GM12865 (cell line): ENCODE measurements at regions not wholly inside any gene's neighbourhood (a gene's known extent, or its start where the extent isn't known, plus 50 kb on each side); places are given as distances from the start of the nearest gene placed in this dataset.

Experiments used
- DNase-seq: peaks from one replicate; pipeline ENCODE4 v3.0.0; 2010; ENCODE audit warnings: low read depth
- H3K4me3 ChIP-seq: 2 replicates; pipeline ENCODE4 v1.5.1; 2011; ENCODE audit warnings: mild to moderate bottlenecking, low read depth, low read length, control low read depth
- TF ChIP-seq, protein P1 (sequence below): IDR thresholded peaks from 2 replicates; pipeline ENCODE4 v1.5.1; 2011; ENCODE audit warnings: low read length, control low read depth, low read depth, inconsistent platforms; ENCODE audit not compliant: insufficient read depth; ENCODE audit errors: missing control alignments

DNA sequence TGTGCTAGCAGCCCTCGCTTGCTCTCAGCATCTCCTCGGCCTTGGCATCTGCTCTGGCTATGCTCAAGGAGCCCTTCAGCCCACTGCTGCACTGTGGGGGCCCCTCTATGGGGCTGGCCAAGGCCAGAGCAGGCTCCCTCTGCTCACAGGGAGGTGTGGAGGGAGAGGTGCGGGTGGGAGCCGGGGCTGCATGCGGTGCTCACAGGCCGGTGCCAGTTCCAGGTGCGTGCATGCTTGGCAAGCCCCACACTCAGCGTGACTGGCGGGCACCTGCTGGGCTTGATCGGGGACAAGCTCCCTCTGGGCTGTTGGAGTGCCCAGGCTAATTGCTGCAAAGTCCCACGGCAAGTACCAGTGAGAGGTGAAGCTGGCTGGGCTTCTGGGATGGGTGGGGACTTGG is 170.5 kb downstream of the TRIM36 start:
- TF ChIP-seq, protein P1, sequence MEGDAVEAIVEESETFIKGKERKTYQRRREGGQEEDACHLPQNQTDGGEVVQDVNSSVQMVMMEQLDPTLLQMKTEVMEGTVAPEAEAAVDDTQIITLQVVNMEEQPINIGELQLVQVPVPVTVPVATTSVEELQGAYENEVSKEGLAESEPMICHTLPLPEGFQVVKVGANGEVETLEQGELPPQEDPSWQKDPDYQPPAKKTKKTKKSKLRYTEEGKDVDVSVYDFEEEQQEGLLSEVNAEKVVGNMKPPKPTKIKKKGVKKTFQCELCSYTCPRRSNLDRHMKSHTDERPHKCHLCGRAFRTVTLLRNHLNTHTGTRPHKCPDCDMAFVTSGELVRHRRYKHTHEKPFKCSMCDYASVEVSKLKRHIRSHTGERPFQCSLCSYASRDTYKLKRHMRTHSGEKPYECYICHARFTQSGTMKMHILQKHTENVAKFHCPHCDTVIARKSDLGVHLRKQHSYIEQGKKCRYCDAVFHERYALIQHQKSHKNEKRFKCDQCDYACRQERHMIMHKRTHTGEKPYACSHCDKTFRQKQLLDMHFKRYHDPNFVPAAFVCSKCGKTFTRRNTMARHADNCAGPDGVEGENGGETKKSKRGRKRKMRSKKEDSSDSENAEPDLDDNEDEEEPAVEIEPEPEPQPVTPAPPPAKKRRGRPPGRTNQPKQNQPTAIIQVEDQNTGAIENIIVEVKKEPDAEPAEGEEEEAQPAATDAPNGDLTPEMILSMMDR, result no peak
- DNase-seq, result no peak
- no peak overlapping the region for H3K4me3 ChIP-seq

DNA sequence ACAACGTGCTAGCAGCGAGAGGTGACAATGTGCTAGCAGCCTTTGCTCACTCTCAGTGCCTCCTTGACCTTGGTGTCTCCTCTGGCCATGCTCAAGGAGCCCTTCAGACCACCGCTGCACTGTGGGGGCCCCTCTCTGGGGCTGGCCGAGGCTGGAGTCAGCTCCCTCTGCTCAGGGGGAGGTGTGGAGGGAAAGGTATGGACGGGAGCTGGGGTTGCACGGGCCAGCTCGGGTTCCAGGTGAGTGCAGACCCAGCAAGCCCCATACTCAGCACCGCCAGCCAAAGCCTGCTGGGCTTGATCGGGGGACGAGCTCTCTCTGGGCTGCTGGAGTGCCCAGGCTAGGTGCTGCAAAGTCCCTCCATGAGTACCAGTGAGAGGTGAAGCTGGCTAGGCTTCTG is 180.2 kb downstream of the TRIM36 start:
- DNase-seq, result no peak
- TF ChIP-seq, protein P1, result no peak
- no peak overlapping the region for H3K4me3 ChIP-seq

DNA sequence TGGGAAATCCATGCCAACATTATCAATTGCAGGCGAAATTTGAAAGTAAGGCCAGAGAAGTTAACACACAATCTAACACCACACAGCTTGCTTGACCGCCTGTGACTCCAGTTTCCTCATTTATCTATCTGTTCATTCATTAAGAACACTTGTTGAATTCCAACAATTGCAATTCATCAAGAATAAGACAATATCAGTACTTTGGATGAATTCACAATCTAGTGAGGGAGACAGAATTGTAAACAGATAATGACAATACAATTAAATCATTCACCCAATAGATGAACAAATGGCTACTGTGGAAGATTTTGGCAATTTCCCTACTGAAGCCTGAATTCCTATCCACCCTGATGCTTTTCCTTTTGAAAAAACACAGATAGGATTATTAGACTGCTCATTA is 181.6 kb downstream of the TRIM36 start:
- TF ChIP-seq, protein P1, result no peak
- DNase-seq, result no peak
- no peak overlapping the region for H3K4me3 ChIP-seq

DNA sequence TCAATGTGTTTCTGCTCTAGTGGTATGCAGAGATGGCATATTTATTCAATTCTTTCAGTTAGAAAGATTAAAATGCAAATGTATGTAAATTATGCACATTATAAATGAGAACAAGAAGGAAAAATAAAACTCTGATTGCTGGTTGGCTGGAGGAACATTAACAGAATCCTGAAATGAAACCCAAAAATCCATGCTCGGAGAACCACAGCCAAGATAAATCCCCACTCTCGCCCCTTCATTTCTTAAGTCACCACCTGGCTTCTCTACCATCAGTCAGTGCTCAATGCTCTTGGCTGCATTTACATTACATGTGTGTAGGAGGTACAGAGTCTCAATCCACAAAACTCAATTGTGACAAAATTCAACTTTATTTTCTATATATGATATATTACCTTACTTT is 184.9 kb downstream of the TRIM36 start:
- H3K4me3 ChIP-seq, result no peak overlapping the region
- DNase-seq, result no peak
- TF ChIP-seq, protein P1, result no peak

DNA sequence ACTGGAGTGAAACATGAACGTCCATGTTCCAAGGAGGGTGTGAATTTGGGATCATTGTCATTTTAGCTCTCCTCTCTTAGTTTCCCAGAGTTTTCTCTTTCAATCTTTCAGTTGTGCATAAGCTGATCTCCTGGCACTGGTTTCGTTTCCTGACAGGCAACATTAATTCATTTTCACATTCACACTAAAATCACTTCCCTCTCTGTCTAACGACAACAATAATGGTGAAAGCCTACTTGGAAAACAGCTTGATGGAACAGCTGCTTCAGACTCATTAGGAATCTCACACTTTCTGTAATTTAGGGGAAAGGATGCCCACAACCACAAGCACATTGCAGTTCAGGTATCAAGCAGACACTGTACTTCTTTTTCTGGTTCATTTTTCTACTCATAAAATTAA is 188.6 kb downstream of the TRIM36 start:
- TF ChIP-seq, protein P1, result no peak
- no peak overlapping the region for H3K4me3 ChIP-seq
- no peak for DNase-seq

DNA sequence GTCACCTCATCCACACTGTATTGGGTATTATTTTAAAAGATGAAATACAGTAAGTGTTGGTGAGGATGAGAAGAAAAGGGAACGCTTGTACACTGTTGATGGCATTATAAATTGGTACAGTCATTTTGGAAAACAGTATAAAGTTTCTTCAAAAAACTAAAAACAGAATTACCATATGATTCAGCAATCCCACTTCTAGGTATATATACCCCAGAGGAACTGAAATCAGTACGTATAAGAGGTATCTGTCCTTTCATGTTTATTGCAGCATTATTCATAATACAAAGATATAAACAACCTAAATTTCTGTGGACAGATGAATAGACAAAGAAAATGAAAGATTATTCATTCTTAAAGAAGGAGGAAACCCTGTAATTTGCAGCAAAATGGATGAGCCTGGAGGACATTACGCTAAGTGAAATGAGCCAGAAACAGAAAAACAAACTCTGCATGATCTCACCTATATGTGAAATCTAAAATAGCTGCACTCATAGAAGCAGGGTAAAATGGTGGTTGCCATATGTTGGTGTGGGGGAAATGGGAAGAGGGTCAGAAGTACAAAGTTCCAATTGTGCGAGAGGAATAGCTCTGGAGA is 191.6 kb downstream of the TRIM36 start:
- TF ChIP-seq, protein P1, result no peak
- no peak overlapping the region for H3K4me3 ChIP-seq
- DNase-seq, result peak; percentile 37

DNA sequence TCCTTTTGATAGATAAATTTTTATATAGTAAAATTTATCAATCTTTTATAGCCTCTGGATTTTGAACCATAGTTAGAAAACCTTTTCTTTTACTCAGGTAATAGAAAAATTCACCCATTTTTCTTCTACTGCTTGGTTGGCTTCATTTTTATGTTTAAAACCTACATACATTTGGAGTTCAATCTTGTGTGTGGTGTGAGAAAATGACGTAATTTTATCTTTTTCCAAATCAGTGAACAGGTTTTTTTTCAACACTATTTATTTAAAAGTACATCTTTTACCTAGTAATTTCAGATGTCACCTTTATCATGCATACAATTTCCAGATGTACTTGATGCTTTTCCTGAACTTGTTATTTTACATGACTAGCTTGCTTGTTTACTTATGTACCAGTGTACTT is 200.2 kb downstream of the TRIM36 start:
- no peak for DNase-seq
- TF ChIP-seq, protein P1, result no peak

More for the DNA sequence above, 200.2 kb downstream of the TRIM36 start:
- no peak overlapping the region for H3K4me3 ChIP-seq
